ENCODE measurements at regions not wholly inside any gene's neighbourhood (a gene's known extent, or its start where the extent isn't known, plus 50 kb on each side); places are given as distances from the start of the nearest gene placed in this dataset.

GRCh38 chr16:10333321-10334032 is 52.4 kb upstream of the ATF7IP2 start:
- Histone ChIP-seq H3K27me3 (ENCODE audit: insufficient read depth, low read depth, severe bottlenecking) (no peaks in the 10 kb centered on the region), H3K36me3 (no peaks in the 10 kb centered on the region), H3K27ac (no peak overlapping the region), H3K9me3 (ENCODE audit: severe bottlenecking) (no peaks in the 10 kb centered on the region), H3K4me3 (ENCODE audit: low read depth, low read length) (no peak overlapping the region)
- no peak for DNase-seq
- TF ChIP-seq CTCF (IDR thresholded peaks at IDR 0.05; ENCODE audit: low read depth, low read length): no peak

GRCh38 chr16:10335681-10336080 is 50.2 kb upstream of the ATF7IP2 start:
- no peak for DNase-seq
- TF ChIP-seq CTCF (IDR thresholded peaks at IDR 0.05; ENCODE audit: low read depth, low read length): no peak
- Histone ChIP-seq H3K4me3 (ENCODE audit: low read depth, low read length) (no peak overlapping the region), H3K36me3 (no peaks in the 10 kb centered on the region), H3K27ac (no peak overlapping the region), H3K27me3 (ENCODE audit: insufficient read depth, low read depth, severe bottlenecking) (no peaks in the 10 kb centered on the region), H3K9me3 (ENCODE audit: severe bottlenecking) (peaks cover 4% of the 10 kb centered on the region)
